H1 (cell line): ENCODE measurements at regions not wholly inside any gene's neighbourhood (a gene's known extent, or its start where the extent isn't known, plus 50 kb on each side); places are given as distances from the start of the nearest gene placed in this dataset.

Source experiments
- CTCF ChIP-seq, 3 experiments: IDR thresholded peaks; 1 replicate in 2 of 3; 2 replicates in 1 of 3; pipeline versions ENCODE4 v1.5.1 to v1.6.1; 2011; ENCODE audit warnings: low read length in 3 of 3, mild to moderate bottlenecking in 3 of 3, inconsistent platforms in 2 of 3, low read depth in 1 of 3, moderate library complexity in 1 of 3; ENCODE audit not compliant: insufficient read depth in 1 of 3; ENCODE audit errors: control extremely low read depth in 1 of 3

DNA sequence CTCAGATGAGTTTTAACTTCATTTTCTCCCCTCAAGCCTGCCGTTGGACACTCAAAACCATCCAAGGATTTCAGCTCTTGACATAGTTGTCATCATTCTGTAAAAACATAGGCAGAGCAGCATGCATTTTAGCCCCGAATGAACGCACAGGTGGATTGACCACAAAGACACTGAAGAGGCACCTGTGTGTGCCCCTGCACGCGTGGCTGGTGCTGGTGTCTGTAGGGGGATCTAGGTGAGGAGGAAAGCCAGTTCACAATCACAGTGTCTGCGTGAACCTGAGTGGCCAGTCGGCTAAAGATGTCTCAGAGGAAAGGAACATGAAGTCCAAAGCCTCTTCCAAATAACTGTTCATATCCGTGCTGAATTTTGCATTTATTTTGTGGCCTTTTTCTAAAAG lies 309.2 kb downstream of the QKI start (continued):
- TF ChIP-seq CTCF (IDR thresholded peaks at IDR 0.05; ENCODE audit: control extremely low read depth in 1 of 3, insufficient read depth in 1 of 3, low read depth in 1 of 3, low read length in 3 of 3) = no peak
